SU-DHL-6 (cell line): ENCODE measurements at regions not wholly inside any gene's neighbourhood (a gene's known extent, or its start where the extent isn't known, plus 50 kb on each side); places are given as distances from the start of the nearest gene placed in this dataset.

Experiments
- EZH2phosphoT487 ChIP-seq: fragments of 200-600 bp; sonication (generic), shearing (Covaris generic); conservative IDR thresholded peaks from 2 replicates; pipeline ENCODE4 v1.6.1; 2018; ENCODE audit warnings: mild to moderate bottlenecking, antibody characterized with exemption, low read length, moderate library complexity, mixed read lengths
- TF ChIP-seq, protein P1 (sequence below): fragments of 200-600 bp; sonication (generic); IDR thresholded peaks from one replicate; pipeline ENCODE4 v1.5.1; 2017; ENCODE audit warnings: antibody characterized with exemption, mild to moderate bottlenecking, low read length, moderate library complexity; ENCODE audit not compliant: insufficient read depth, poor library complexity, severe bottlenecking

DNA sequence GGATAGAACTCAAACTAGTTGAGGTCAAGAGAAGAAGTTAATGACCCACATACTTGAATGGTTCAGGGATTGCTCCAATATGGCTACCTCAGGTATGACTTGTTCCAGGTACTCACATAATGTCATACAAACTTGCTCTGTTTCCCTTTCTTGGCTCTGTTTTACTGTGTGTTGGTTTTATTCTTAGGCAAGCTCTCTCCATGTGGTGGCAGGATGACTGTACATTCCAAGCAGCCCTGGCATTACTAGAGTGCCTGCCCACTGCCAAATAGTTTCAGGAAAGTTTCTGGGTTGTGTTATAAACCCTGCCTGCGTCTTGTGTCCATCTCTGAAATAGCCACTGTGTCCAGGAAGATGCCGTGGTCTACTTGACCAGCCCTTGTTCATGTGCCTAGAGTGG lies 476.8 kb downstream of the SHISA9 start:
- TF ChIP-seq, protein P1, sequence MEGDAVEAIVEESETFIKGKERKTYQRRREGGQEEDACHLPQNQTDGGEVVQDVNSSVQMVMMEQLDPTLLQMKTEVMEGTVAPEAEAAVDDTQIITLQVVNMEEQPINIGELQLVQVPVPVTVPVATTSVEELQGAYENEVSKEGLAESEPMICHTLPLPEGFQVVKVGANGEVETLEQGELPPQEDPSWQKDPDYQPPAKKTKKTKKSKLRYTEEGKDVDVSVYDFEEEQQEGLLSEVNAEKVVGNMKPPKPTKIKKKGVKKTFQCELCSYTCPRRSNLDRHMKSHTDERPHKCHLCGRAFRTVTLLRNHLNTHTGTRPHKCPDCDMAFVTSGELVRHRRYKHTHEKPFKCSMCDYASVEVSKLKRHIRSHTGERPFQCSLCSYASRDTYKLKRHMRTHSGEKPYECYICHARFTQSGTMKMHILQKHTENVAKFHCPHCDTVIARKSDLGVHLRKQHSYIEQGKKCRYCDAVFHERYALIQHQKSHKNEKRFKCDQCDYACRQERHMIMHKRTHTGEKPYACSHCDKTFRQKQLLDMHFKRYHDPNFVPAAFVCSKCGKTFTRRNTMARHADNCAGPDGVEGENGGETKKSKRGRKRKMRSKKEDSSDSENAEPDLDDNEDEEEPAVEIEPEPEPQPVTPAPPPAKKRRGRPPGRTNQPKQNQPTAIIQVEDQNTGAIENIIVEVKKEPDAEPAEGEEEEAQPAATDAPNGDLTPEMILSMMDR: no peak
- TF ChIP-seq EZH2phosphoT487: no peak
